Choroid plexus epithelial cell (primary cell): ENCODE measurements at regions not wholly inside any gene's neighbourhood (a gene's known extent, or its start where the extent isn't known, plus 50 kb on each side); places are given as distances from the start of the nearest gene placed in this dataset.
A peak's percentile ranks its signal among the peaks of the same experiment; 100 is the strongest.
"Not testable (repeated sequence)": the region's sequence is repeated elsewhere in the genome, so short reads cannot be mapped to it uniquely, and the experiment has no call there.

Source experiments
- DNase-seq: peaks from one replicate; pipeline ENCODE4 v3.0.0-alpha.2; 2010; ENCODE audit warnings: low read depth
- H3K4me3 ChIP-seq: 2 replicates; pipeline ENCODE4 v1.5.1; 2011; ENCODE audit warnings: low read depth, mild to moderate bottlenecking, control low read depth, low read length, moderate library complexity
- CTCF ChIP-seq: conservative IDR thresholded peaks from 2 replicates; pipeline ENCODE4 v1.5.1; 2011; ENCODE audit warnings: low read depth, mild to moderate bottlenecking, control low read depth, inconsistent platforms, low read length, moderate library complexity

- DNase-seq, result peak; percentile 90
- peak; percentile 65 for TF ChIP-seq CTCF
- H3K4me3 ChIP-seq, result not testable (repeated sequence)
Observed at GRCh38 chr10:45235260-45235769, 80.1 kb downstream of the OR13A1 start.

GRCh38 chr10:45235798-45236220 lies 79.6 kb downstream of the OR13A1 start:
- no peak overlapping the region for H3K4me3 ChIP-seq
- peak; percentile 10 for DNase-seq
- TF ChIP-seq CTCF, result no peak

DNA sequence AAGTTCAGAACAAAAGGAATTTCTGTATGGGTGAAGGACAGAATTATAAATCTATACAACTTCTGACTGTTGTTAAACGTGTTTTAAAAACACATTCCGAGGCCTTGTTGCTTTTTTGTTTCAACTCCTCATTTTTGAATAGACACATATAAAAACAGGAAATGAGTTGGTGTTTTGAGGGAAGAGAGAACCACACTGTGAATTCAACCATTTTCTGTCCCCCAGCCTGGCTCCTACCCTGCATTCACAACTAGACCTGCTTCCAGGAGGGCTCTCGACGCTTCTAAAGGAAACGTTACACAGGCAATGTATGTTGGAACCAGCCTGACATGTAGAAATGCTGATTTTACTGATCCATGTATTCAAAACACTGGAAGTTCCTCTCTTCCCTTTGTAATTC lies 76.5 kb downstream of the OR13A1 start:
- DNase-seq, result no peak
- no peak overlapping the region for H3K4me3 ChIP-seq
- TF ChIP-seq CTCF, result no peak

GRCh38 chr10:45239642-45240041 lies 75.8 kb downstream of the OR13A1 start:
- peak; percentile 59 for DNase-seq
- no peak overlapping the region for H3K4me3 ChIP-seq
- TF ChIP-seq CTCF, result no peak

DNA sequence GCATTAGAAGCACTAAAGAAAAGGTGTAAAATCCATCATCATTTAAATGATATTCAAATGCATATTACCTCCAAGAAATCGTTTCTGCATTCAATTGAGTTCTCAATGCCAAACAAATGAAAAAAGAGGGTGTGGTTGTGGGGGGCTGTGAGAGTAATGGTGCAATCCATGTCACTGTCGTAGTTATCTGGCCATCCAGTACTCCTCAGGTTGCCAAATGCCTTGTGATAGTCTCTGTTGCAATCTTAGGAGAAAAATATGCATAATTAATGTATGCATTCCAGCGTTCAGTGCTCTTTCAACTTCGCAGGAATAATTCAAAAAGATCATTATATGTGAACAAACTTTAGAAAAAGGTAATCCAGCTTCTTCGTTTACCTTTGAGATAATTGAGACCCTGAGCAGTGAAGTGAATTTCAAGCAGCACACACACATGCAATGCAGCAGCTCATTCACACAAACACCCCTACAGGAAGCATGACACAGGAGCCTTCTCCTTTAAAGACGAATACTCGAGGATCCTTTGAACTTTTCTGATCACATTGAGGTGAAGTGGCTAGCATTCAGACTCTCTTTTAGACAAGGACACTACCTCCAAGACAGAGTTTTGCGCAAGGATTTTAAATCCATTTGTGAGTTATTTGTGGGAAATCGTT lies 73.4 kb downstream of the OR13A1 start:
- TF ChIP-seq CTCF, result no peak
- H3K4me3 ChIP-seq, result no peak overlapping the region
- peak; percentile 23 for DNase-seq

DNA sequence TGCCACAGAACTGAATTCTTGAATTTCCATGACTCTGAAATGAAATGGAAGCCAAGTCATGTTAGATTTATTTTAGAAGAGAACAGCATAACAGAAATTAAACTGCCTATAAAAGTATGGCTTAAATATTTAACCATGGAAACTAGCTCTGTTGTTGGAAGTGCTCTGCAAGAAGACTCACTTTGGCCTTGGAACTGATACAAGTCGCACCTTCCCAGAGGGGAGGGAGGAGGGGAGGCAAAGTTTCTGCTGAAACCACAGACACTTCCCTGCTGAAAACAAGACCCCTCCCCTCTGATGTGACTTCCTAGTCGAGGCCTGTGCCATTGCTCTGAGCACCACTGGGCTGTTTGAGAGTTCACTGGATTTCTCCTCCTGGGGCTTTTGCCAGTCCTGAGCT lies 72.1 kb downstream of the OR13A1 start:
- DNase-seq, result no peak
- no peak for TF ChIP-seq CTCF
- no peak overlapping the region for H3K4me3 ChIP-seq

GRCh38 chr10:45246522-45246921 lies 68.9 kb downstream of the OR13A1 start:
- DNase-seq, result no peak
- TF ChIP-seq CTCF, result no peak
- H3K4me3 ChIP-seq, result no peak overlapping the region
